GM12873 (cell line): ENCODE measurements at regions not wholly inside any gene's neighbourhood (a gene's known extent, or its start where the extent isn't known, plus 50 kb on each side); places are given as distances from the start of the nearest gene placed in this dataset.

ENCODE experiments used
- CTCF ChIP-seq: IDR thresholded peaks from 2 replicates; pipeline ENCODE4 v1.5.1; 2012; ENCODE audit warnings: low read depth, mild to moderate bottlenecking, moderate library complexity, low read length, control low read depth; ENCODE audit not compliant: insufficient read depth; ENCODE audit errors: missing control alignments

- no peak for TF ChIP-seq CTCF
Observed at GRCh38 chr5:160937570-160937969, 85.6 kb upstream of the ATP10B start.

GRCh38 chr5:160935776-160936175 lies 83.8 kb upstream of the ATP10B start:
- no peak for TF ChIP-seq CTCF

GRCh38 chr5:160931283-160931682 lies 79.3 kb upstream of the ATP10B start:
- TF ChIP-seq CTCF: no peak

- no peak for TF ChIP-seq CTCF
Observed at GRCh38 chr5:160930406-160930805, 78.4 kb upstream of the ATP10B start.

- no peak for TF ChIP-seq CTCF
Observed at GRCh38 chr5:160929906-160930305, 77.9 kb upstream of the ATP10B start.

- no peak for TF ChIP-seq CTCF
Observed at GRCh38 chr5:160929360-160929759, 77.3 kb upstream of the ATP10B start.

- no peak for TF ChIP-seq CTCF
Observed at GRCh38 chr5:160926428-160926827, 74.4 kb upstream of the ATP10B start.
